ENCODE measurements at regions not wholly inside any gene's neighbourhood (a gene's known extent, or its start where the extent isn't known, plus 50 kb on each side); places are given as distances from the start of the nearest gene placed in this dataset.

GRCh38 chr18:30578707-30579106 lies 463.8 kb downstream of the DSC3 start:
- Histone ChIP-seq H3K36me3 (ENCODE audit: insufficient read depth, low read length) (no peaks in the 10 kb centered on the region), H3K4me2 (ENCODE audit: low read depth, low read length, poor library complexity, severe bottlenecking) (no peak overlapping the region), H3K4me3 (ENCODE audit: low read length, poor library complexity, severe bottlenecking) (no peak overlapping the region), H3K27me3 (ENCODE audit: insufficient read depth, low read length, poor library complexity, severe bottlenecking) (no peaks in the 10 kb centered on the region), H3K9ac (ENCODE audit: low read depth, low read length, poor library complexity, severe bottlenecking) (no peak overlapping the region), H3F3A (ENCODE audit: low read depth) (no peaks in the 10 kb centered on the region), H3K79me2 (ENCODE audit: insufficient read depth, low read length) (no peaks in the 10 kb centered on the region), H2AFZ (ENCODE audit: low read length) (no peak overlapping the region), H3K4me1 (ENCODE audit: insufficient read depth, low read length, poor library complexity, severe bottlenecking) (no peaks in the 10 kb centered on the region), H4K20me1 (ENCODE audit: insufficient read depth, low read length, poor library complexity, severe bottlenecking) (no peaks in the 10 kb centered on the region), H3K9me3 (ENCODE audit: insufficient read depth, low read depth, low read length) (no peaks in the 10 kb centered on the region), H3K9me2 (replicated peaks; ENCODE audit: low read depth, low read length) (no peaks in the 10 kb centered on the region)
- TF ChIP-seq CTCF (conservative IDR thresholded peaks at IDR 0.05; ENCODE audit: low read length) (no peak), EZH2phosphoT487 (IDR thresholded peaks at IDR 0.05; ENCODE audit: borderline replicate concordance) (no peak)

GRCh38 chr18:30572214-30572613 lies 470.3 kb downstream of the DSC3 start:
- Histone ChIP-seq H3K9me3 (ENCODE audit: insufficient read depth, low read depth, low read length) (0 out of 2 replicates have a peak, but pooled peaks cover 3% of the 10 kb centered on the region), H3K4me1 (ENCODE audit: insufficient read depth, low read length, poor library complexity, severe bottlenecking) (no peaks in the 10 kb centered on the region), H3F3A (ENCODE audit: low read depth) (no peaks in the 10 kb centered on the region), H3K9me2 (replicated peaks; ENCODE audit: low read depth, low read length) (no peaks in the 10 kb centered on the region), H3K9ac (ENCODE audit: low read depth, low read length, poor library complexity, severe bottlenecking) (no peak overlapping the region), H3K4me3 (ENCODE audit: low read length, poor library complexity, severe bottlenecking) (no peak overlapping the region), H3K79me2 (ENCODE audit: insufficient read depth, low read length) (no peaks in the 10 kb centered on the region), H4K20me1 (ENCODE audit: insufficient read depth, low read length, poor library complexity, severe bottlenecking) (no peaks in the 10 kb centered on the region), H2AFZ (ENCODE audit: low read length) (no peak overlapping the region), H3K36me3 (ENCODE audit: insufficient read depth, low read length) (no peaks in the 10 kb centered on the region), H3K27me3 (ENCODE audit: insufficient read depth, low read length, poor library complexity, severe bottlenecking) (no peaks in the 10 kb centered on the region), H3K4me2 (ENCODE audit: low read depth, low read length, poor library complexity, severe bottlenecking) (no peak overlapping the region)
- TF ChIP-seq CTCF (conservative IDR thresholded peaks at IDR 0.05; ENCODE audit: low read length) (no peak), EZH2phosphoT487 (IDR thresholded peaks at IDR 0.05; ENCODE audit: borderline replicate concordance) (no peak)

GRCh38 chr18:30568333-30568732 lies 474.2 kb downstream of the DSC3 start:
- Histone ChIP-seq H3F3A (ENCODE audit: low read depth) (no peaks in the 10 kb centered on the region), H3K79me2 (ENCODE audit: insufficient read depth, low read length) (no peaks in the 10 kb centered on the region), H3K4me1 (ENCODE audit: insufficient read depth, low read length, poor library complexity, severe bottlenecking) (no peaks in the 10 kb centered on the region), H4K20me1 (ENCODE audit: insufficient read depth, low read length, poor library complexity, severe bottlenecking) (no peaks in the 10 kb centered on the region), H3K27me3 (ENCODE audit: insufficient read depth, low read length, poor library complexity, severe bottlenecking) (no peaks in the 10 kb centered on the region), H2AFZ (ENCODE audit: low read length) (no peak overlapping the region), H3K9me3 (ENCODE audit: insufficient read depth, low read depth, low read length) (0 out of 2 replicates have a peak, but pooled peaks cover 3% of the 10 kb centered on the region), H3K4me3 (ENCODE audit: low read length, poor library complexity, severe bottlenecking) (no peak overlapping the region), H3K36me3 (ENCODE audit: insufficient read depth, low read length) (no peaks in the 10 kb centered on the region), H3K9me2 (replicated peaks; ENCODE audit: low read depth, low read length) (no peaks in the 10 kb centered on the region), H3K9ac (ENCODE audit: low read depth, low read length, poor library complexity, severe bottlenecking) (no peak overlapping the region), H3K4me2 (ENCODE audit: low read depth, low read length, poor library complexity, severe bottlenecking) (no peak overlapping the region)
- TF ChIP-seq CTCF (conservative IDR thresholded peaks at IDR 0.05; ENCODE audit: low read length) (no peak), EZH2phosphoT487 (IDR thresholded peaks at IDR 0.05; ENCODE audit: borderline replicate concordance) (no peak)
